SK-N-SH (cell line): ENCODE measurements at regions not wholly inside any gene's neighbourhood (a gene's known extent, or its start where the extent isn't known, plus 50 kb on each side); places are given as distances from the start of the nearest gene placed in this dataset.

Source experiments
- CTCF ChIA-PET: fragments of 300-600, 350-600 bp; formaldehyde crosslinking; extraction: SDS; loops from one replicate; lab custom pipeline; 2021; lab: Yijun Ruan, JAX
- POLR2A ChIA-PET: fragments of 350-600 bp; sonication (Branson Sonifier 250); formaldehyde crosslinking; extraction: SDS; loops from one replicate; lab custom pipeline; 2020; ENCODE audit warnings: antibody characterized with exemption, inconsistent platforms; lab: Yijun Ruan, JAX
- DNase-seq: peaks from one replicate; pipeline ENCODE4 v3.0.0; 2012
- H2AFZ ChIP-seq: fragments of 200-600 bp; sonication (generic); 2 replicates; pipeline ENCODE4 v1.8.1; 2016; ENCODE audit warnings: antibody characterized with exemption, mild to moderate bottlenecking, low read depth
- H3F3A ChIP-seq: fragments of 200-600 bp; sonication (generic); replicated peaks from 2 replicates; pipeline ENCODE3; 2016; ENCODE audit warnings: antibody characterized with exemption, mild to moderate bottlenecking; ENCODE audit not compliant: insufficient read depth
- H3K27ac ChIP-seq, 2 experiments: fragments of 200-500 bp in 1 of 2; fragments of 200-600 bp in 1 of 2; sonication (Bioruptor generic) in 1 of 2; sonication (generic), shearing (Covaris generic) in 1 of 2; 2 replicates each; pipeline versions ENCODE4 v1.5.1 to v1.6.1; 2014 to 2016; ENCODE audit warnings: low read depth in 2 of 2, inconsistent platforms in 1 of 2, low read length in 1 of 2, mild to moderate bottlenecking in 1 of 2, mixed read lengths in 1 of 2
- H3K27me3 ChIP-seq: fragments of 200-600 bp; sonication (generic), shearing (Covaris generic); 2 replicates; pipeline ENCODE4 v1.6.1; 2016; ENCODE audit warnings: mixed run types; ENCODE audit not compliant: insufficient read depth
- H3K36me3 ChIP-seq, 2 experiments: fragments of 200-500 bp in 1 of 2; fragments of 200-600 bp in 1 of 2; sonication (Bioruptor generic) in 1 of 2; sonication (generic) in 1 of 2; replicated peaks in 1 of 2; 2 replicates each; pipeline versions ENCODE3 to v1.5.1; 2014 to 2016; ENCODE audit warnings: low read length in 1 of 2, mild to moderate bottlenecking in 1 of 2; ENCODE audit not compliant: insufficient read depth in 2 of 2, control insufficient read depth in 1 of 2
- H3K4me1 ChIP-seq, 2 experiments: fragments of 200-500 bp in 1 of 2; fragments of 200-600 bp in 1 of 2; sonication (Bioruptor generic) in 1 of 2; sonication (generic), shearing (Covaris generic) in 1 of 2; 2 replicates each; pipeline versions ENCODE4 v1.5.1 to v1.6.1; 2014 to 2016; ENCODE audit warnings: low read depth in 1 of 2, low read length in 1 of 2, mixed run types in 1 of 2; ENCODE audit not compliant: insufficient read depth in 2 of 2, control insufficient read depth in 1 of 2
- H3K4me2 ChIP-seq: fragments of 200-600 bp; sonication (generic), shearing (Covaris generic); 2 replicates; pipeline ENCODE4 v1.6.1; 2017; ENCODE audit warnings: mixed run types
- H3K4me3 ChIP-seq, 2 experiments: fragments of 200-500 bp in 1 of 2; fragments of 200-600 bp in 1 of 2; sonication (Bioruptor generic) in 1 of 2; sonication (generic), shearing (Covaris generic) in 1 of 2; 2 replicates each; pipeline versions ENCODE4 v1.5.1 to v1.8.1; 2014 to 2016; ENCODE audit warnings: low read depth in 2 of 2, inconsistent platforms in 1 of 2, low read length in 1 of 2, mild to moderate bottlenecking in 1 of 2, mixed read lengths in 1 of 2, moderate library complexity in 1 of 2
- H3K79me2 ChIP-seq: fragments of 200-600 bp; sonication (generic); 2 replicates; pipeline ENCODE4 v1.8.1; 2017; ENCODE audit warnings: mild to moderate bottlenecking; ENCODE audit not compliant: insufficient read depth
- H3K9ac ChIP-seq: fragments of 200-600 bp; sonication (generic); 2 replicates; pipeline ENCODE4 v1.6.1; 2017; ENCODE audit warnings: mixed run types
- H3K9me2 ChIP-seq: fragments of 200-600 bp; sonication (generic); 2 replicates; pipeline ENCODE4 v1.6.1; 2017; ENCODE audit warnings: mixed run types
- H3K9me3 ChIP-seq: fragments of 200-600 bp; sonication (generic); 2 replicates; pipeline ENCODE4 v1.6.1; 2017; ENCODE audit warnings: mixed run types, mild to moderate bottlenecking, moderate library complexity
- H4K20me1 ChIP-seq: fragments of 200-600 bp; sonication (generic); 2 replicates; pipeline ENCODE4 v1.6.1; 2017; ENCODE audit warnings: mild to moderate bottlenecking, mixed run types; ENCODE audit not compliant: insufficient read depth
- EZH2phosphoT487 ChIP-seq: fragments of 200-600 bp; sonication (generic); IDR thresholded peaks from 2 replicates; pipeline ENCODE4 v1.6.1; 2017; ENCODE audit warnings: low read depth, mixed run types, mild to moderate bottlenecking, antibody characterized with exemption, moderate library complexity, borderline replicate concordance
- NFIC ChIP-seq: IDR thresholded peaks from 2 replicates; pipeline ENCODE4 v1.4.0; 2012; ENCODE audit warnings: borderline replicate concordance
- NRF1 ChIP-seq: IDR thresholded peaks from 2 replicates; pipeline ENCODE4 v1.6.1; 2012; ENCODE audit warnings: low read depth, mild to moderate bottlenecking, low read length
- PBX3 ChIP-seq: IDR thresholded peaks from 2 replicates; pipeline ENCODE4; 2012
- RAD21 ChIP-seq: IDR thresholded peaks from 2 replicates; pipeline ENCODE4 v1.6.1; 2012; ENCODE audit warnings: mild to moderate bottlenecking, low read length
- RFX5 ChIP-seq: IDR thresholded peaks from 2 replicates; pipeline ENCODE4 v1.6.1; 2012; ENCODE audit warnings: mild to moderate bottlenecking, improper control_type of control experiment, low read length
- RXRA ChIP-seq: IDR thresholded peaks from 2 replicates; pipeline ENCODE4 v1.4.0; 2012; ENCODE audit warnings: low read depth, mild to moderate bottlenecking, borderline replicate concordance
- SIN3A ChIP-seq: IDR thresholded peaks from 2 replicates; pipeline ENCODE4 v1.6.1; 2012; ENCODE audit warnings: low read depth, mild to moderate bottlenecking, low read length, moderate library complexity, borderline replicate concordance
- TEAD4 ChIP-seq: IDR thresholded peaks from 2 replicates; pipeline ENCODE4 v1.4.0; 2012; ENCODE audit warnings: mild to moderate bottlenecking, borderline replicate concordance; ENCODE audit not compliant: insufficient read depth
- USF2 ChIP-seq: fragments of 150-350 bp; IDR thresholded peaks from 2 replicates; pipeline ENCODE4 v1.6.1; 2017; ENCODE audit warnings: antibody characterized with exemption, low read length, low read depth, borderline replicate concordance
- WGBS: methylation state at CpG from one replicate; pipeline ENCODE4 v1.1.6; 2017; ENCODE audit warnings: low lambda C conversion rate; 5-methylcytosine and 5-hydroxymethylcytosine counted together

GRCh38 chr15:35854316-35854715 is 308.4 kb upstream of the DPH6 start:
- no peaks in the 10 kb centered on the region for H3K9me3 ChIP-seq
- no peaks in the 10 kb centered on the region for H4K20me1 ChIP-seq
- H3F3A ChIP-seq = peaks cover 4% of the 10 kb centered on the region
- H2AFZ ChIP-seq = no peak overlapping the region
- no peaks in the 10 kb centered on the region for H3K79me2 ChIP-seq
- peak overlapping the region in 1 of 2 experiments; percentile 62; a peak in 1 of 4 replicates for H3K27ac ChIP-seq
- POLR2A ChIA-PET = no interaction called here
- H3K4me2 ChIP-seq = no peak overlapping the region
- no peak for DNase-seq
- H3K9ac ChIP-seq = no peak overlapping the region
- H3K9me2 ChIP-seq = no peaks in the 10 kb centered on the region
- peaks cover 9 to 17% of the 10 kb centered on the region in 2 experiments; a peak in 3 of 4 replicates for H3K4me1 ChIP-seq
- no peaks in the 10 kb centered on the region for H3K36me3 ChIP-seq
- H3K4me3 ChIP-seq = no peak overlapping the region
- TF ChIP-seq NFIC (no peak), SIN3A (no peak), PBX3 (no peak), RFX5 (no peak), USF2 (no peak), NRF1 (no peak), RXRA (no peak), TEAD4 (no peak)
- H3K27me3 ChIP-seq = no peaks in the 10 kb centered on the region
- CTCF ChIA-PET = no interaction called here
- WGBS = 91% methylated on average over 3 of the region's 3 CpGs

- no peaks in the 10 kb centered on the region for H3K27me3 ChIP-seq
- no peaks in the 10 kb centered on the region for H3K36me3 ChIP-seq
- no peak overlapping the region for H3K4me3 ChIP-seq
- no peak overlapping the region for H3K9ac ChIP-seq
- H3K27ac ChIP-seq = no peak overlapping the region
- no peaks in the 10 kb centered on the region for H4K20me1 ChIP-seq
- no peak overlapping the region for H3K4me2 ChIP-seq
- peaks cover 6 to 10% of the 10 kb centered on the region in 2 experiments; a peak in 3 of 4 replicates for H3K4me1 ChIP-seq
- no peaks in the 10 kb centered on the region for H3K9me2 ChIP-seq
- DNase-seq = no peak
- TF ChIP-seq RAD21 (peak; percentile 29), EZH2phosphoT487 (no peak)
- 93% methylated on average over 6 of the region's 6 CpGs for WGBS
- CTCF ChIA-PET = interaction anchor here (0.7 to 1.6 kb wide), 4 partner anchors 15 to 1281 kb away, joined by 3 to 5 read pairs (median 4); no protein-coding TSS in a partner anchor
- no peaks in the 10 kb centered on the region for H3K9me3 ChIP-seq
- peaks cover 4% of the 10 kb centered on the region for H3F3A ChIP-seq
- POLR2A ChIA-PET = no interaction called here
- no peaks in the 10 kb centered on the region for H3K79me2 ChIP-seq
- H2AFZ ChIP-seq = no peak overlapping the region
These were observed 311.7 kb upstream of the DPH6 start for GRCh38 chr15:35857567-35858226.
